ENCODE measurements at regions not wholly inside any gene's neighbourhood (a gene's known extent, or its start where the extent isn't known, plus 50 kb on each side); places are given as distances from the start of the nearest gene placed in this dataset.

DNA sequence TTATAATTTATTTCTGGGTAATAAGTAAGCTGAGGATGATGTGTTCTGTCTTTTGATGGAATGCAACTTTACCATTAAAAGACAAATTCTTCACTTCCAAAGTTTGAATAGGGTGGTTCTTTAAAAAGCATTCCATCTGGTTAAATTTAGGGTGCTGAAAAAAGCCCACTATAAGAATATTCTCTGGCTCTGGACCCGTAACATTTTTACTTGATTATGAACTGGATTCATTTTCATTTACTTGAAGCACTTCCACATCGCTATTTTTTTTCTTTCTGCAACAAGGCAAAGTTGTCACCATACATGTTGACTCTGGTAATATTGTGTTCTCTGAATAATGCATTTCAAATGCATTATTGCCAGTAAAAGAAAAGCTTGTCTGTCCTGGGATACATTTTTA, 344.6 kb downstream of the SATB2 start:
- Histone ChIP-seq H3K9me3 (no peaks in the 10 kb centered on the region), H3K4me3 (no peak overlapping the region), H3K27ac (no peak overlapping the region), H3K27me3 (no peaks in the 10 kb centered on the region), H3K4me1 (no peaks in the 10 kb centered on the region), H3K36me3 (no peaks in the 10 kb centered on the region)
- WGBS (ENCODE audit: insufficient coverage, low coverage, low lambda C conversion rate, missing lambda C conversion rate) = 74% methylated on average over 2 of the region's 2 CpGs
- DNase-seq (no peak), ATAC-seq (no peak)
- TF ChIP-seq POLR2A (IDR thresholded peaks at IDR 0.05) = no peak
- TF ChIP-seq, protein P1, sequence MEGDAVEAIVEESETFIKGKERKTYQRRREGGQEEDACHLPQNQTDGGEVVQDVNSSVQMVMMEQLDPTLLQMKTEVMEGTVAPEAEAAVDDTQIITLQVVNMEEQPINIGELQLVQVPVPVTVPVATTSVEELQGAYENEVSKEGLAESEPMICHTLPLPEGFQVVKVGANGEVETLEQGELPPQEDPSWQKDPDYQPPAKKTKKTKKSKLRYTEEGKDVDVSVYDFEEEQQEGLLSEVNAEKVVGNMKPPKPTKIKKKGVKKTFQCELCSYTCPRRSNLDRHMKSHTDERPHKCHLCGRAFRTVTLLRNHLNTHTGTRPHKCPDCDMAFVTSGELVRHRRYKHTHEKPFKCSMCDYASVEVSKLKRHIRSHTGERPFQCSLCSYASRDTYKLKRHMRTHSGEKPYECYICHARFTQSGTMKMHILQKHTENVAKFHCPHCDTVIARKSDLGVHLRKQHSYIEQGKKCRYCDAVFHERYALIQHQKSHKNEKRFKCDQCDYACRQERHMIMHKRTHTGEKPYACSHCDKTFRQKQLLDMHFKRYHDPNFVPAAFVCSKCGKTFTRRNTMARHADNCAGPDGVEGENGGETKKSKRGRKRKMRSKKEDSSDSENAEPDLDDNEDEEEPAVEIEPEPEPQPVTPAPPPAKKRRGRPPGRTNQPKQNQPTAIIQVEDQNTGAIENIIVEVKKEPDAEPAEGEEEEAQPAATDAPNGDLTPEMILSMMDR (IDR thresholded peaks at IDR 0.05) = no peak
- intact Hi-C loops (cut with DNase I) = no loop called here

DNA sequence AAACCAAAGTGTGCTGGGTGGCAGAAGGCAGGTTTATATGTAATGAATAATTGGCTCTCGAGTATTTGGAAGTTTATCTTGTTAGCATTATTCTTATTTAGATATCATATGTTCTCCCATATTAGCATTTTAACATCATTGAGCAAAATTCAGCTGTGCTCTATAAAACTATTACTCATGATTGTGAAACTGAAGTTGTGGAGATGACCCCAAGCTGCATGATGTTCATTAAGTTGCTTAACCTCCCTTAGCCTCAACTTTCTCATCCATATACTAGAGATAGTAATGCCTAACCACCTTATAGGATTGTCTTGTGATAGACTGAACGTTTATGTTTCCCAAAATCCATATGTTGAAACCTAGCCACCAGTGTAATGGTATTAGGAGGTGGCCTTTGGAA, 346.3 kb downstream of the SATB2 start:
- no peak for TF ChIP-seq POLR2A (IDR thresholded peaks at IDR 0.05)
- TF ChIP-seq, protein P1 (IDR thresholded peaks at IDR 0.05) = no peak

DNA sequence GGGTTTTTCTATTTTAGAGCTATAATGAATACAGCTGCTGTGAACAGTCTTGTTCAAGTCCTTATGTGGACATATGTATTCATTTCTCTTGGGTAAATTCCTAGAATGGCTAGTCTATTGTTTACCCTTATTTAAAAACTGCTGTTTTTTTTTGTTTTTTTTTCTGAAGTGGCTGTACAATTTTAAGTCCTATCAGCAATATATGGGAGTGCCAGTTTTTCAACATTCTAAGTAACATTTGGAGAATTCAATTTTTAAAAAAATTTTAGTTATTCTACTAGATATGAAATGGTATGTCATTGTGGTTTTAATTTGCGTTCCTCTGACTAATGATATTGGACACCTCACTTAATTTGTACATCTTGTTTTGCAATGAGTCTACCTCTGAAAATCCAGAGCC, 349.7 kb downstream of the SATB2 start:
- intact Hi-C loops (cut with DNase I) = no loop called here
- 57% methylated on average over 1 of the region's 1 CpG for WGBS (ENCODE audit: insufficient coverage, low coverage, low lambda C conversion rate, missing lambda C conversion rate)
- DNase-seq = no peak
- Histone ChIP-seq H3K4me3 (no peak overlapping the region), H3K9me3 (no peaks in the 10 kb centered on the region), H3K27ac (no peak overlapping the region), H3K4me1 (no peaks in the 10 kb centered on the region), H3K27me3 (no peaks in the 10 kb centered on the region), H3K36me3 (no peaks in the 10 kb centered on the region)
- TF ChIP-seq, protein P1 (IDR thresholded peaks at IDR 0.05) = no peak
- no peak for TF ChIP-seq POLR2A (IDR thresholded peaks at IDR 0.05)
- no peak for ATAC-seq

More for the DNA sequence above, 346.3 kb downstream of the SATB2 start:
- no peaks in the 10 kb centered on the region for H3K27me3 ChIP-seq
- intact Hi-C loops (cut with DNase I) = no loop called here
- H3K36me3 ChIP-seq = no peaks in the 10 kb centered on the region
- no peak overlapping the region for H3K27ac ChIP-seq
- WGBS (ENCODE audit: insufficient coverage, low coverage, low lambda C conversion rate, missing lambda C conversion rate) = 36% methylated on average over 2 of the region's 2 CpGs
- H3K4me1 ChIP-seq = no peaks in the 10 kb centered on the region
- H3K9me3 ChIP-seq = no peaks in the 10 kb centered on the region
- no peak for ATAC-seq
- DNase-seq = no peak
- no peak overlapping the region for H3K4me3 ChIP-seq

DNA sequence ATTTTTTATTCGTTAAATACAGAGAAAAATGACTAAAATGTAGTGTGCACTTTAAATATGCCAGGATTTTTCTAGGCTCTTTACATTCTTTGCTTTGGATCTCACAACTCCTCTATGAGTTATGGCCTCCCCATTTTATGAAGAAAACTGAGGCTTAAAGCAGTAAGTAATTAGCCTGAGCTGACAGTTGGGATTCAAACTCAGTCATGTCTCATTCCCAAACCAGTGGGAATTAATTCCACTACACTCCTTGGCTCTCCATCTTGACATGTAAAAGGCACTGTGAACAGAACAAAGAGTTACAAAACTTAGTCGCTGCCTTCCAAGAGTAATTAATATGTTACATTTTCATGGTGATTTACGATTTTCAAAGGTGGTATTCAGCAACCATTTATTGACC, 351.9 kb downstream of the SATB2 start:
- DNase-seq (no peak), ATAC-seq (no peak)
- intact Hi-C loops (cut with DNase I) = no loop called here
- Histone ChIP-seq H3K9me3 (no peaks in the 10 kb centered on the region), H3K4me1 (no peaks in the 10 kb centered on the region), H3K27ac (no peak overlapping the region), H3K4me3 (no peak overlapping the region), H3K27me3 (no peaks in the 10 kb centered on the region), H3K36me3 (no peaks in the 10 kb centered on the region)
- WGBS (ENCODE audit: insufficient coverage, low coverage, low lambda C conversion rate, missing lambda C conversion rate) = 37% methylated on average over 3 of the region's 3 CpGs
- TF ChIP-seq POLR2A (IDR thresholded peaks at IDR 0.05) = no peak
- TF ChIP-seq, protein P1 (IDR thresholded peaks at IDR 0.05) = no peak

DNA sequence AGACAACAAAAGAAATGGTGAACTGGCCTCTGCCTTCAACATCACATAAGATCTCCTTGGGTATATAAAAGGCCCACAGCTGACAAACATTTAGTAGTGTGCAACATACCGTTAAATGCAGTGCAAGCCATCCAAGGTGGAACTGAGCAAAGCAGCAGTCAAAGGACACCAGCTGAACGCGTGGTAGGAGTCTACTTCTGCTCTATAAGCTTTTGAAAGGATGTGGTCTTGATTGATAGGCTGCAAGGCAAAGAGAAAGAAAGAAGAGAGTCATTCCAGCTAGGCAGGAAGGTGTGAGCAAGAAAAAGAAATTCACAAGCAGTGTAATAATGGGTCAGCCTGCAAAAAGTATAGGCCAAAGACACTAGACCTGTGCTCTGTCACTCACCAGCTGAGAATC, 356.3 kb downstream of the SATB2 start:
- WGBS (ENCODE audit: insufficient coverage, low coverage, low lambda C conversion rate, missing lambda C conversion rate) = 75% methylated on average over 3 of the region's 3 CpGs
- Histone ChIP-seq H3K4me3 (no peak overlapping the region), H3K4me1 (no peaks in the 10 kb centered on the region), H3K9me3 (no peaks in the 10 kb centered on the region), H3K36me3 (no peaks in the 10 kb centered on the region), H3K27me3 (no peaks in the 10 kb centered on the region), H3K27ac (no peak overlapping the region)
- TF ChIP-seq POLR2A (IDR thresholded peaks at IDR 0.05) = no peak
- TF ChIP-seq, protein P1 (IDR thresholded peaks at IDR 0.05) = no peak
- intact Hi-C loops (cut with DNase I) = no loop called here
- DNase-seq = no peak
- ATAC-seq = no peak
